Urinary bladder (tissue), 3 donors: ENCODE measurements at regions not wholly inside any gene's neighbourhood (a gene's known extent, or its start where the extent isn't known, plus 50 kb on each side); places are given as distances from the start of the nearest gene placed in this dataset.

Source experiments
- DNase-seq: peaks from one replicate; pipeline ENCODE4 v3.0.0-alpha.2; 2015; ENCODE audit errors: extremely low spot score
- H3K27ac ChIP-seq: one replicate; pipeline ENCODE4 v1.5.1; 2013; ENCODE audit warnings: low read depth, mild to moderate bottlenecking, moderate library complexity
- H3K36me3 ChIP-seq: one replicate; pipeline ENCODE4 v1.6.1; 2013; ENCODE audit warnings: mild to moderate bottlenecking, moderate library complexity; ENCODE audit not compliant: insufficient read depth
- H3K4me1 ChIP-seq: one replicate; pipeline ENCODE4 v1.6.1; 2013; ENCODE audit warnings: mild to moderate bottlenecking, moderate library complexity; ENCODE audit not compliant: insufficient read depth
- H3K4me3 ChIP-seq: one replicate; pipeline ENCODE4 v1.5.1; 2013; ENCODE audit warnings: low read depth, low read length
- WGBS: extraction: QIAGEN DNeasy Blood & Tissue Kit; methylation state at CpG from one replicate; pipeline ENCODE4 v1.1.7; 2013; 5-methylcytosine and 5-hydroxymethylcytosine counted together
- donor health status: healthy with polysubstance abuse.
- donor health status: healthy.

DNA sequence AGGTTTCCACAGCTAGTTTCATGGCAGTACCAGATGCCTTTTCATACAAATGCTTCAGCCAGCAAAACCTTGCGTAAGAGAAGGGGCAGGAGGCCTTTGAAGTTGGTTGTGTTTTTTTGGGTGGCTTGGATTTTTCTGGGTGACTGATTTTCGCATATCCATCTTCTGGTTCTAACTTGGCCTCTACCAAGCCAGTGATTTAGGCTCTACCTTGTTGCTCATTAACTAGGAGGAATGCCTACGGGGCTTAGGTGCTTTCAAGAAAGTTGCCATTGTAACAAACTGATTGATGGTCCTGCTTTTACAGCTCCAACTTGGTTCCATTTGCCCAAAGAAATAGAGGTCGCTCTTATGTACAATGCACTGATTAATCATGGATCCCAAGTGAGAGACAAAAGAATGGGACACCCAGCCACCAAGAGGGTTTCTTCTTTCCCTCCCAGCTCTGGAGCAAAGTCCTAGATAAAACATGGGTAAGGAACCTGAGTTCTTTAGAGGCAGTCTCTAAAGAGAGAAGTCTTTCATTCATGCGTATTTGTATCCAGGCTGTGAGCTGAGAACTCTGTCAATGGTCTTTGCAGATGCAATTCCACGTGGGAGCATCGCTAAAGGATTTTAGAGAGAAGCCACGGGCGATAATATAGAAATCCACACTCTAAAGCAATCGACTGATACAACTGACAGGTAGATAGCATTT lies 92.1 kb upstream of the FGFR2 start:
- Histone ChIP-seq H3K4me1 (no peaks in the 10 kb centered on the region), H3K27ac (no peak overlapping the region), H3K4me3 (no peak overlapping the region), H3K36me3 (no peaks in the 10 kb centered on the region)
- DNase-seq: no peak
- WGBS: 93% methylated on average over 10 of the region's 10 CpGs

DNA sequence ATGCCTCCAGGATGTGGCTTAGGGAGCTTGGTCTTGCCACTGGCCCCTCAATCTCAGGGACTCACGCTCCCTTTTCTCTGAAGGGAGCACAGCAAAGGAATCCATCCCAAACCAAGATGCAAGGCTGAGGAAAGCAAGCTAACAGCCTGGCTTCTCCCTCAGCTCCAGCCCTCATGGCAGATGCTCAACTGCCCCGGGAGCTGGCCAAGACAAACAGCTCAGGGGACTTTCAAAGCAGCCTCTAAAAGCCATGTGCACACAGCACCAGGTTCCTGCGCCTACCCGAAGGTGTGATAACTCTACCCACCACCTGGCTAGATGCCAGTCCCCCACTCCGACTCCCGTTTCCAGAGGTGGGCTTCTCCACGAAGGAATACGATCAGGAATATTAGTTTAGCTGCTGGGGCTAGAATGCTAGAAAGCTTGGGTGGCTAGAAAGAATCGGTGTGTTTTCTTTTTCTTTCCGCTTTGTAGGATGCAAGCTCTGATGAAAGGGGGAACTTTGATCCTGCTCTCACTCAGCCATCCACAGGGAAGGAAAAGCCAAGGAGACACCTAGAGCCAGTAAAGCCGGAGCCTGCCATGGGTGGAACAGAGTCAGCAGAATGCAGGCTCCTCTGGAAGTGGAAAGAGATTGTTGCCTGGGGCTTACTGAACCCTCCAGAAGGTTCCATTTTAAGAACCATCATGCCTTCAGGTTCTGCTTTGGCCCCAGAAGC lies 89.0 kb upstream of the FGFR2 start:
- Histone ChIP-seq H3K4me1 (no peaks in the 10 kb centered on the region), H3K4me3 (no peak overlapping the region), H3K36me3 (no peaks in the 10 kb centered on the region), H3K27ac (no peak overlapping the region)
- whole genome bisulfite sequencing: 75% methylated on average over 11 of the region's 11 CpGs
- no peak for DNase-seq

DNA sequence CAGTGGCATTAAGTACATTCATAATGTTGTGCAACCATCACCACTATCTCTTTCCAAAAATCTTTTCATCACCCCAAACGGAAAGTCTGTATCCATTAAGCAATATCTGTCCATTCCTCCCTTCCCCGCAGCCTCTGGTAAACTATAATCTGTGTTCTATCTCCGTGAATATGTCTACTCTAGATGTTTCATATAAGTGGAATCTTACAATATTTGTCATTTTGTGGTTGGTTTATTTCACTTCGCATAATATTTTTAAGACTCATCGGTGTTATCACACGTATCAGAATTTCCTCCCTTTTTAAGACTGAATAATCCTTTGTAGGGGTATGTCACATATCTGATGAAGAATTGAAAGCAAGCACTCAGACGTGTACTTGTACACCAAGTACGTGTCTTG lies 86.0 kb upstream of the FGFR2 start:
- 87% methylated on average over 8 of the region's 8 CpGs for WGBS
- Histone ChIP-seq H3K4me3 (no peak overlapping the region), H3K4me1 (no peaks in the 10 kb centered on the region), H3K27ac (no peak overlapping the region), H3K36me3 (no peaks in the 10 kb centered on the region)
- no peak for DNase-seq

DNA sequence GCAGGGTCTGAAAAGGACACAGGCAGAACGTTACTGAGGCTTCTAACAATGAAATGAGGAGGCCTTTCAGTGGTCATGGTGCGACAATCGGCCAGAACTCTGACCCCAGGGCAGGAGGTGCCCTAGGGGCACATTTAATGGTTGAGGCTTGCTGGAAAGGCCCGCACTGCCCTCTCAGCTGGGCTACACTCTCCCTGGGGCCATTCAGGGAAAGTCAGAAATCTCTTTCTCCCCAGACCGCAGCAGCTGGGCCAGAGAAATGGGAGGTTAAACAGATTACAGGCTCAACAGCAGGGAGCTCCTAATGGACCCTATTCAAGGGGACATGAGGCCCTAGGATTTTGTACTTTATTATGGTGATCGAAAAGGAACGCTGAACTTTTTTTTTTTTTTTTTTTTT lies 85.6 kb upstream of the FGFR2 start:
- Histone ChIP-seq H3K4me1 (no peaks in the 10 kb centered on the region), H3K36me3 (no peaks in the 10 kb centered on the region)
- 89% methylated on average over 7 of the region's 7 CpGs for WGBS

DNA sequence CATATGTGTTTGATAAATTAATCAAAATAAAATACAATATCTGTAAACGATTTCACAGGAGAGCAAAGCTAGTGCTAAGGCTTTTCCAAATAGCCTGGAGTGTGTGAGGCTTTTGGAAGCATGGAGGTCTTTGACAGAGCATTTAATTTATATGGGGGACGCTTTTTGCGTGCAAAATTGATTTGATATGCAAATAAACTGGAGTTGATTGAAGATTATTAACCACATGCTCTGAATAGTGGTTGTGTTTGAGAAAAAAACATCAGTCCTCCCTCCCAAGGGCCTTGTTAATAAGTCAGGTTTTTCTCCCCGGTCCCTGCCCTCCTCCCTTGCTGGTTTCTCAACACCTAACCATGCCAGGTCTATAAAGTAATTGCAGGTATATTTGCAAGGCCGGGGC lies 85.1 kb upstream of the FGFR2 start:
- no peak overlapping the region for H3K27ac ChIP-seq
- no peaks in the 10 kb centered on the region for H3K4me1 ChIP-seq
- H3K36me3 ChIP-seq: no peaks in the 10 kb centered on the region
- no peak for DNase-seq
- no peak overlapping the region for H3K4me3 ChIP-seq
- 92% methylated on average over 5 of the region's 5 CpGs for WGBS

More for the DNA sequence above, 85.6 kb upstream of the FGFR2 start:
- Histone ChIP-seq H3K4me3 (no peak overlapping the region), H3K27ac (no peak overlapping the region)
- DNase-seq: no peak

DNA sequence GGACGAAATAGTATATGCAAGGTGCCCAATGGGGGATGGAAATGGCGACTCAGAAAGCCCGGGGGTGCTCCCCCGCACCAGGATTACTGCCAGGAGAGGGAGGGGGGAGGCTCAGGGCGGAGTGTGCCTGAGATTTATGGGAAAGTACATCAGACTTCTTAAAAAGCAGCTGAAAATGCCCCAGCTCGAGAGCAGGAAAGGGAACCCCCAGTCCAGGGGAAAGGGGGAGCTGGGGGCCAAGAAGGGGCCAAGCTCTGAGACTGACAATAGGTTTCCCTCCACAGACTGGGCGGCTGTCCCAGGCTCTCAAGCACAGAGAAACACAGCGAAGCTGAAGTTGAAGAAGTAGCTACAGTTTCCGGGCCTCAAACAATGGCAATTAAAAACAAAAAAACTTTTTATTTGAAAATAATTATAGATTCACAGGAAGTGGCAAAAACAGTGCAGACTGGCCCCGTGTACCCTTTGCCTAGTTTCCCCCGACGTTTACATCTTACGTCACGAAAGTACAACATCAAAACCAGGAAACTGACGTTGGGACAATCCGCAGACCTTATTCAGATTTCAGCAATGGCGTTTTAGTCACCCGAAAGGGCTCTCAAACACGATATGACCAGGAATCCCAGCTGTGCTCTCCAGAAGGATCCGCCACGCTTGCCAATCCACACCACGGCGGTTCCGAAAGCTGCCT lies 83.9 kb upstream of the FGFR2 start:
- DNase-seq: peak; percentile 21
- no peak overlapping the region for H3K27ac ChIP-seq
- WGBS: 75% methylated on average over 24 of the region's 24 CpGs
- no peaks in the 10 kb centered on the region for H3K36me3 ChIP-seq
- H3K4me3 ChIP-seq: no peak overlapping the region
- H3K4me1 ChIP-seq: no peaks in the 10 kb centered on the region

DNA sequence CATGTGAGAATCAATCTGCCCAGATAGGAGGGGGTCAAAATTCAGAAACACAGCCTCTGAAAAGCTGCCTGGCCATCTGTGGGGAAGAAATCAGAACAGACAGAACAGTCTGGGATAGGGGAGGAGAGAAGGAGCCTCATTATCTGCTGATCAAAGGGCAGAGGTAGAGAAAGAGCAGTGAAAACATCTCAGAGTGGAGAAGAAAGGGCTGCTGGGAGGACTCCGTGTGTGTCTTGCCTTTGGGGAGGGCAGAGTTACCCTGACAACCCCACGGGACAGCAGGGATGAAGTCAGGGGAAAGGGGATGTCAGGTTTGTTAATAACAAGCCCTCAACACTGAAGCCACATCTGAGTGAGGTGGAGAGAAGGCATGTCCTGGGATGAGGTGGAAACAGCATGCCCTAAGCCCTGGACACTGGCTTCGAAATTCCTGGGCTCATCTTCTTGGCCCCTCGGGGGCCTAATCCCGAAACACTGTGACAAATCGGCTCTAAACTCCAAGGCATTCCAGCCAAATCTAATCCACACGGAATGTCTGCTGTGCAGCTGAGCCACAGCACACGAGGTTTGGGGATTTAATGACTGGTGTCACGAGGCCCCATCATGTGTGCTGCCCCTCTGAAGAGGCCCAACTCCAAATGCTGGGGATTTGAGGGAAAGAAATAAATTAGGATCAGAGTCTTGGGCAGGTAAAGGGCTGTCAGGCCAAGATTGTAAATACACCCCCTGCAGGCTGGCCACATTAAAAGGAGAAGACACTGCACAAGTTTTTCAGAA lies 82.8 kb upstream of the FGFR2 start:
- Histone ChIP-seq H3K4me3 (no peak overlapping the region), H3K27ac (no peak overlapping the region), H3K36me3 (no peaks in the 10 kb centered on the region), H3K4me1 (no peaks in the 10 kb centered on the region)
- 24% methylated on average over 9 of the region's 9 CpGs for WGBS
- DNase-seq: no peak

DNA sequence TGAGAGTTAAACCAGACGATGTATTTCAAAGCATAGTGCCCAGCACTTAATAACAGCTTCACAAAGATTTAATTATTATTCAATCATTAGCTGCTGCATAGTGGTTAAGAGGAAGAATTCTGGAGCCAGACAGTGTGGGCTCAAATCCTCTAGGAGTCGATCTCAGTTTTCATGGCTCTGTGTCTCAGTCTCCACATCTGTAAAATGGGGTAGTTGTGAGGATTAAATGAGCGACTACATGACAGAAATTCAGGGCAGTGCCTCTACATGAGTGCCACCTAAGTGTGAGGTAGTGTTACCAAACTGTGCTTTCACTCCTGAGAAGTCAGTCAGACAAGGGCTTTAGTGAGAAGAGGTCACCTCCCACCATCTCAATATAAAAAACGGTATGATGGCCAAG lies 81.7 kb upstream of the FGFR2 start:
- no peak overlapping the region for H3K27ac ChIP-seq
- 83% methylated on average over 4 of the region's 4 CpGs for WGBS

DNA sequence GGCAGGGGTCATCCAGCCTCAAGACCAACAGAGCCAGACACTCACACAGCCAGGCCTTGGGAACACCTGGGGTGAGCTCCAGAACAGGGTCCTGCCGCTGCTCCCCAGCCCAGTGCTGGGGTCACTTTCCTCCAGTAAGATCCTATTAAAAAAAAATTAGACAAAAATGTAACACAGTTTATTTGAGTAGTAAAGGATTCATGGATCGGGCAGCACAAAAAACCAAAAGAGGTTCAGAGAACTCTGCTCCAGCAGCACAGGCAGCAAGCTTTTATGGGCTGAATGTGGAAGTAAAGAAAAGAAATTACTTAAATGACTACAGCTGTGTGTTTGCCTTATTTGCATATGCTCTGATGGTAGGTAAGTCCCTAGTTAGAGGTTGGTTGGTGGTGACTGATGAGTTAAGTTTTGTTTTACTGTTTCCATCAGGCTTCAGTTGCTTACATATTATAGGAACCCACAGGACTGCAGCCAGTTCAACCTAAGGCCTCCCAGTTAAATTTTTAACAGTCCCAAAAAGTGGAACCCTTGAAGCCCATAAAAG lies 80.5 kb upstream of the FGFR2 start:
- DNase-seq: no peak
- 98% methylated on average over 2 of the region's 2 CpGs for WGBS
- H3K27ac ChIP-seq: no peak overlapping the region
- H3K4me1 ChIP-seq: no peaks in the 10 kb centered on the region
- no peaks in the 10 kb centered on the region for H3K36me3 ChIP-seq
- no peak overlapping the region for H3K4me3 ChIP-seq

More for the DNA sequence above, 81.7 kb upstream of the FGFR2 start:
- no peaks in the 10 kb centered on the region for H3K4me1 ChIP-seq
- no peak overlapping the region for H3K4me3 ChIP-seq
- DNase-seq: no peak
- H3K36me3 ChIP-seq: no peaks in the 10 kb centered on the region

DNA sequence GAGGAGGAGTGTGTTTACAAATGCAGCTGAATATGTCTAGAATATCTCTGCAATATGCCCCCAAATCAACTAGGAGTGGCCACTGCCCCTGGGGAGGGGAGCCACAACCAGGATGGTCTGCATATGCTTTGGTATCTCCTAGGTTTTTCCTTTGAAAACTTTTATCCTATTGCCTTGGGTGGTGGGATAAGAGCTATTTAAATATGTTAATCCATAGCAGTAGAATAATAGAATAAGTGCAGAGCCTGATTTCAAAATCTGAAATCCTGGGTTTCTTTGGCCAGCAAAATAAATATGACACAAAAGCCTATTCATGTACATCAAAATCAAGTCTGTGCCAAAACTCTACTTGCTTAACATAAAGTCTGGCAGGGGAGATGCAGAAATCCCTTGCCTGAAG lies 79.6 kb upstream of the FGFR2 start:
- H3K27ac ChIP-seq: no peak overlapping the region

DNA sequence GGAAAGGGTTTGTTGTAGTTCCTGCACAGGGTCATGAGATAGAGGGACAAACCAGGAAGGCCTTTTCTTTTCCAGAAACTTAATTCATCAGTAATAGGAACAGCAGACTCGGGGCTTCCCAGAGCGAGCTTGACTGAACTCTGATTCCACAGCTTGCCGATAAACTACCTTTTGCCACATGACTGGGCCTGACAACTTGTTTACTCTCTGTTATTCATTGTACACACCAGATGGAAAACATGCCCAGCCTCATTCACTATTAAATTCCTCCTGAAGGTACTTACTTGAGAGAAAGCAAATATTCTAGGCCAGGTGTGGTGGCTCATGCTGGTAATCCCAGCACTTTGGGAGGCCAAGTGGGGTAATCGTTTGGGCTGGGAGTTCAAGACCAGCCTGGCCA lies 77.1 kb upstream of the FGFR2 start:
- no peak for DNase-seq
- WGBS: 86% methylated on average over 4 of the region's 4 CpGs
- Histone ChIP-seq H3K4me1 (no peaks in the 10 kb centered on the region), H3K36me3 (no peaks in the 10 kb centered on the region), H3K4me3 (no peak overlapping the region), H3K27ac (no peak overlapping the region)

More for the DNA sequence above, 79.6 kb upstream of the FGFR2 start:
- Histone ChIP-seq H3K4me1 (no peaks in the 10 kb centered on the region), H3K4me3 (no peak overlapping the region), H3K36me3 (no peaks in the 10 kb centered on the region)
- DNase-seq: no peak

DNA sequence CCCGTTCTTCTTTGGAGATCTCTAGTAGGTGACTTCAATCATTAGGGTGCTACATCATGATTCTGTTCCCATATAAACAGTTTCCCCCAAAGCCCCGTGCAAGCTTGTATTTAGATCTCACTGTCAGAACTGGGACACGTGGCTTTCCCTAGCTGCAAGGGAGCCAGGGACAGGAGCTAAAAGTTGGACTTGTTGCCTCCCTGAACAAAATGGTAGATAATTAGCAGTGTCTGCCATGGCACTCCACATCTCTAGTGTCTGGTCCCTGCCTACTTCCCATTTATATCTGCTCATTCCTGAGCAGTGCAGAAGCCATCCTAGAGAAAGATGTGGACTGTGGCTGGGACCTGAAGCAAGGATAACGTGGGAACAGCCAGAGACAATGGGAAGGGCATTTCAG lies 76.6 kb upstream of the FGFR2 start:
- H3K4me3 ChIP-seq: no peak overlapping the region
- WGBS: 91% methylated on average over 4 of the region's 4 CpGs
- H3K4me1 ChIP-seq: no peaks in the 10 kb centered on the region
- H3K36me3 ChIP-seq: no peaks in the 10 kb centered on the region
- no peak overlapping the region for H3K27ac ChIP-seq
- no peak for DNase-seq

DNA sequence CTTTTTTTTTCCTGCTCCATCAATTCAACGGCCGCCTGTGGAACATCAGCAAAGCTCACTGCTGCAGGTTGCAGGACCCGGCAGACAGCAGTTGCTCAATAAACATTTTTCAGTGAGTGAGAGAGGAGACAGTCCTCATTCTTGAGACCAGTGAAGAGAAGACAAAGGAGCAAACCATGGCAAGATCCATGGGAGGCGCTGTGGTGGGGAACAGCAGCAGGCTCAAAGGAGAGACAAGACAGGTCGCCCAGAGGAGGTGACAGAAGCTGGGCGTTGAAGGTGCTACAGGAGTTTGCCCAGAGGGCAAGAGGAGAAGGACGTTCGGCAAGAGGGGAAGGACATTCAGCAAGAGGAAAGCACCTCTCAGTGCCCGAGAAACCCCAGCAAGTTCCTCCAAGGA lies 74.5 kb upstream of the FGFR2 start:
- Histone ChIP-seq H3K27ac (no peak overlapping the region), H3K4me1 (no peaks in the 10 kb centered on the region), H3K36me3 (no peaks in the 10 kb centered on the region), H3K4me3 (no peak overlapping the region)
- WGBS: 90% methylated on average over 9 of the region's 9 CpGs
- no peak for DNase-seq
